PC-9 (cell line): ENCODE measurements at regions not wholly inside any gene's neighbourhood (a gene's known extent, or its start where the extent isn't known, plus 50 kb on each side); places are given as distances from the start of the nearest gene placed in this dataset.

ENCODE experiments used
- BruUV-seq: library from RNA; stranded (reverse); fragments of 400-500 nt; replicated peaks from 2 replicates; lab custom pipeline; 2021; lab: Mats Ljungman, UMichigan
- CTCF ChIA-PET: fragments of 300-600 bp; sonication (Branson Sonifier 250); formaldehyde crosslinking; loops from one replicate; lab custom pipeline; 2022; ENCODE audit warnings: antibody characterized with exemption; lab: Charles Lee
- POLR2A ChIA-PET: fragments of 300-600 bp; sonication (Branson Sonifier 250); formaldehyde crosslinking; loops from one replicate; lab custom pipeline; 2022; ENCODE audit warnings: antibody characterized with exemption; ENCODE audit not compliant: unreplicated experiment; lab: Charles Lee
- DNase-seq, 2 experiments: peaks; one replicate each; pipeline versions ENCODE4 v3.0.0 to v3.0.0-alpha.2; 2015 to 2022; ENCODE audit warnings: mixed read lengths in 1 of 2
- H2AFZ ChIP-seq: fragments of 200-600 bp; sonication (generic); 2 replicates; pipeline ENCODE4 v1.8.1; 2017; ENCODE audit warnings: antibody characterized with exemption
- H3F3A ChIP-seq: fragments of 200-600 bp; sonication (generic); 2 replicates; pipeline ENCODE4 v1.8.1; 2017; ENCODE audit warnings: antibody characterized with exemption, mild to moderate bottlenecking, low read depth; ENCODE audit not compliant: insufficient read depth
- H3K27ac ChIP-seq: fragments of 200-600 bp; sonication (generic); 2 replicates; pipeline ENCODE4 v1.6.1; 2016; ENCODE audit warnings: mixed run types
- H3K27me3 ChIP-seq: fragments of 200-600 bp; sonication (generic); 2 replicates; pipeline ENCODE4 v1.6.1; 2016; ENCODE audit warnings: low read depth, mixed run types; ENCODE audit not compliant: insufficient read depth
- H3K36me3 ChIP-seq: fragments of 200-600 bp; sonication (generic); 2 replicates; pipeline ENCODE4 v1.6.1; 2016; ENCODE audit warnings: low read depth, mixed run types
- H3K4me1 ChIP-seq: fragments of 200-600 bp; sonication (generic); replicated peaks from 2 replicates; pipeline ENCODE4 v1.6.1; 2016; ENCODE audit warnings: mixed run types; ENCODE audit not compliant: insufficient read depth
- H3K4me2 ChIP-seq: fragments of 200-600 bp; sonication (generic); 2 replicates; pipeline ENCODE4 v1.6.1; 2017; ENCODE audit warnings: mixed run types
- H3K4me3 ChIP-seq: fragments of 200-600 bp; sonication (generic); 2 replicates; pipeline ENCODE4 v1.6.1; 2016; ENCODE audit warnings: mixed run types
- H3K79me2 ChIP-seq: fragments of 200-600 bp; sonication (generic); 2 replicates; pipeline ENCODE4 v1.6.1; 2017; ENCODE audit warnings: low read depth, mixed run types
- H3K9me2 ChIP-seq: fragments of 200-600 bp; sonication (generic); 2 replicates; pipeline ENCODE4 v1.8.1; 2017; ENCODE audit warnings: mild to moderate bottlenecking; ENCODE audit not compliant: insufficient read depth
- H3K9me3 ChIP-seq: fragments of 200-600 bp; sonication (generic); 2 replicates; pipeline ENCODE4 v1.8.1; 2016; ENCODE audit warnings: low read depth; ENCODE audit not compliant: insufficient read depth
- H4K20me1 ChIP-seq: fragments of 200-600 bp; sonication (generic); 2 replicates; pipeline ENCODE4 v1.8.1; 2017; ENCODE audit not compliant: insufficient read depth
- EZH2 ChIP-seq: fragments of 200-600 bp; sonication (generic); IDR thresholded peaks from 2 replicates; pipeline ENCODE4 v1.8.0; 2017; ENCODE audit warnings: antibody characterized with exemption, low read depth
- intact Hi-C: fragments of 100-400 bp; cut with micrococcal nuclease; formaldehyde crosslinking; loops from one replicate; pipeline ENCODE4 v1.10.0; 2022; ENCODE audit not compliant: unreplicated experiment
- TF ChIP-seq, protein P1 (sequence below): fragments of 200-600 bp; sonication (generic); conservative IDR thresholded peaks from 2 replicates; pipeline ENCODE4 v1.6.1; 2017; ENCODE audit warnings: mixed run types, antibody characterized with exemption, mild to moderate bottlenecking, moderate library complexity

GRCh38 chr6:80940571-80940970, 811.9 kb downstream of the TENT5A start:
- no TSS peak for BruUV-seq
- POLR2A ChIA-PET: no interaction called here
- intact Hi-C loops: no loop called here

DNA sequence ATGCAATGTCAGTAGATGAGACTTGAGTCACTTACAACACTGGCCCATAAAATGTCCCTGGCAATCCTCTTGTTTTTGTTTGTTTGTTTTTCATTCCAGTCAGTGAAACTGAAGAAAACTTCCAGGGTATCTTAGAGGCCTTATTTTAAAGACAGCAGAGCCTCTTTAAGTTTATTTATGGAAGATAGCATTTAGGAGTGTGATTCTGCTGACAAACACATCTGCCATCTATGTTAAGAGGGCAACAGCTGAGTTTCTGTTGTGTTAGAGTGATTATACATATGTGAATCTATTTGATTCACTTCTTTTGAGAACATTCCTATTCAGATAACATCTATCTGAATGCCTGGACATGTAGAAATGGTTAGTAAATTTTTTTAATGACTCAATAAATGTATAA, 812.6 kb downstream of the TENT5A start:
- Histone ChIP-seq H4K20me1 (no peaks in the 10 kb centered on the region), H3K79me2 (no peaks in the 10 kb centered on the region), H3K4me3 (no peak overlapping the region), H3K27ac (no peak overlapping the region), H3K36me3 (no peaks in the 10 kb centered on the region), H3F3A (no peaks in the 10 kb centered on the region), H3K27me3 (no peaks in the 10 kb centered on the region), H3K4me1 (no peaks in the 10 kb centered on the region), H3K9me2 (no peaks in the 10 kb centered on the region), H3K9me3 (no peaks in the 10 kb centered on the region), H2AFZ (no peak overlapping the region), H3K4me2 (no peak overlapping the region)
- ChIA-PET POLR2A (no interaction called here), CTCF (interaction anchor here (0.6 kb wide), 1 partner anchor 135 kb away, joined by 8 read pairs; no protein-coding TSS in a partner anchor)
- BruUV-seq: no TSS peak
- DNase-seq: no peak
- intact Hi-C loops: no loop called here
- TF ChIP-seq, protein P1, sequence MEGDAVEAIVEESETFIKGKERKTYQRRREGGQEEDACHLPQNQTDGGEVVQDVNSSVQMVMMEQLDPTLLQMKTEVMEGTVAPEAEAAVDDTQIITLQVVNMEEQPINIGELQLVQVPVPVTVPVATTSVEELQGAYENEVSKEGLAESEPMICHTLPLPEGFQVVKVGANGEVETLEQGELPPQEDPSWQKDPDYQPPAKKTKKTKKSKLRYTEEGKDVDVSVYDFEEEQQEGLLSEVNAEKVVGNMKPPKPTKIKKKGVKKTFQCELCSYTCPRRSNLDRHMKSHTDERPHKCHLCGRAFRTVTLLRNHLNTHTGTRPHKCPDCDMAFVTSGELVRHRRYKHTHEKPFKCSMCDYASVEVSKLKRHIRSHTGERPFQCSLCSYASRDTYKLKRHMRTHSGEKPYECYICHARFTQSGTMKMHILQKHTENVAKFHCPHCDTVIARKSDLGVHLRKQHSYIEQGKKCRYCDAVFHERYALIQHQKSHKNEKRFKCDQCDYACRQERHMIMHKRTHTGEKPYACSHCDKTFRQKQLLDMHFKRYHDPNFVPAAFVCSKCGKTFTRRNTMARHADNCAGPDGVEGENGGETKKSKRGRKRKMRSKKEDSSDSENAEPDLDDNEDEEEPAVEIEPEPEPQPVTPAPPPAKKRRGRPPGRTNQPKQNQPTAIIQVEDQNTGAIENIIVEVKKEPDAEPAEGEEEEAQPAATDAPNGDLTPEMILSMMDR: no peak
- no peak for TF ChIP-seq EZH2

More at GRCh38 chr6:80940571-80940970, 811.9 kb downstream of the TENT5A start:
- Histone ChIP-seq H4K20me1 (no peaks in the 10 kb centered on the region), H3K4me2 (no peak overlapping the region), H3K36me3 (no peaks in the 10 kb centered on the region), H2AFZ (no peak overlapping the region), H3K4me1 (no peaks in the 10 kb centered on the region), H3K9me3 (no peaks in the 10 kb centered on the region), H3K27me3 (no peaks in the 10 kb centered on the region), H3K79me2 (no peaks in the 10 kb centered on the region), H3K9me2 (no peaks in the 10 kb centered on the region), H3K4me3 (no peak overlapping the region), H3K27ac (no peak overlapping the region), H3F3A (no peaks in the 10 kb centered on the region)
- CTCF ChIA-PET: interaction anchor here (0.6 kb wide), 1 partner anchor 134 kb away, joined by 8 read pairs; no protein-coding TSS in a partner anchor
- no peak for DNase-seq
- TF ChIP-seq, protein P1: no peak
- TF ChIP-seq EZH2: no peak

- no peak for TF ChIP-seq EZH2
- TF ChIP-seq, protein P1: no peak
- no peaks in the 10 kb centered on the region for H4K20me1 ChIP-seq
- no peaks in the 10 kb centered on the region for H3K9me2 ChIP-seq
- H3K79me2 ChIP-seq: no peaks in the 10 kb centered on the region
- H3K27me3 ChIP-seq: no peaks in the 10 kb centered on the region
- no peak overlapping the region for H3K4me3 ChIP-seq
- DNase-seq: no peak
- H3F3A ChIP-seq: no peaks in the 10 kb centered on the region
- no peak overlapping the region for H2AFZ ChIP-seq
- H3K27ac ChIP-seq: no peak overlapping the region
- ChIA-PET POLR2A (no interaction called here), CTCF (no interaction called here)
- intact Hi-C loops: no loop called here
- BruUV-seq: no TSS peak
- H3K9me3 ChIP-seq: no peaks in the 10 kb centered on the region
- no peaks in the 10 kb centered on the region for H3K4me1 ChIP-seq
- no peaks in the 10 kb centered on the region for H3K36me3 ChIP-seq
- H3K4me2 ChIP-seq: no peak overlapping the region
Measured at GRCh38 chr6:80939480-80939879, 813.0 kb downstream of the TENT5A start.
